H9 (cell line): ENCODE measurements at regions not wholly inside any gene's neighbourhood (a gene's known extent, or its start where the extent isn't known, plus 50 kb on each side); places are given as distances from the start of the nearest gene placed in this dataset.

Experiments
- DNase-seq: peaks from one replicate; pipeline ENCODE4 v3.0.0-alpha.2; 2017
- H2AFZ ChIP-seq: one replicate; pipeline ENCODE4 v1.6.1; 2013; ENCODE audit warnings: mild to moderate bottlenecking, low read length, control low read depth, moderate library complexity
- H2AK5ac ChIP-seq: 2 replicates; pipeline ENCODE4 v1.6.1; 2013; ENCODE audit warnings: low read length, control low read depth, mixed read lengths; ENCODE audit not compliant: insufficient read length
- H2BK120ac ChIP-seq: one replicate; pipeline ENCODE4 v1.6.1; 2013; ENCODE audit warnings: low read depth, mild to moderate bottlenecking, low read length, control low read depth, inconsistent platforms; ENCODE audit not compliant: poor library complexity, severe bottlenecking
- H2BK12ac ChIP-seq: 2 replicates; pipeline ENCODE4 v1.6.1; 2013; ENCODE audit warnings: low read length, control low read depth, mixed read lengths, low read depth; ENCODE audit not compliant: insufficient read length
- H2BK15ac ChIP-seq: 2 replicates; pipeline ENCODE4 v1.6.1; 2013; ENCODE audit warnings: low read depth, low read length, control low read depth
- H2BK20ac ChIP-seq: one replicate; pipeline ENCODE4 v1.6.1; 2013; ENCODE audit warnings: low read depth, mild to moderate bottlenecking, low read length, control low read depth, inconsistent platforms; ENCODE audit not compliant: poor library complexity, severe bottlenecking
- H2BK5ac ChIP-seq: 2 replicates; pipeline ENCODE4 v1.6.1; 2013; ENCODE audit warnings: low read length, control low read depth, mixed read lengths; ENCODE audit not compliant: insufficient read length
- H3K14ac ChIP-seq: 2 replicates; pipeline ENCODE4 v1.6.1; 2013; ENCODE audit warnings: low read length, control low read depth; ENCODE audit not compliant: insufficient read depth
- H3K18ac ChIP-seq: 2 replicates; pipeline ENCODE4 v1.6.1; 2013; ENCODE audit warnings: low read depth, mild to moderate bottlenecking, mixed read lengths, low read length, control low read depth; ENCODE audit not compliant: insufficient read length
- H3K23ac ChIP-seq: 2 replicates; pipeline ENCODE4 v1.6.1; 2013; ENCODE audit warnings: low read length, control low read depth, mixed read lengths, low read depth; ENCODE audit not compliant: insufficient read length
- H3K23me2 ChIP-seq: 2 replicates; pipeline ENCODE4 v1.6.1; 2013; ENCODE audit warnings: low read depth, mild to moderate bottlenecking, mixed read lengths, low read length, control low read depth; ENCODE audit not compliant: insufficient read length, poor library complexity, severe bottlenecking
- H3K27ac ChIP-seq: 2 replicates; pipeline ENCODE4 v1.5.1; 2013; ENCODE audit warnings: low read length, control low read depth, mixed read lengths, low read depth; ENCODE audit not compliant: insufficient read length
- H3K27me3 ChIP-seq: 2 replicates; pipeline ENCODE4 v1.6.1; 2013; ENCODE audit warnings: low read length, control low read depth, inconsistent platforms; ENCODE audit not compliant: insufficient read depth
- H3K4ac ChIP-seq: 2 replicates; pipeline ENCODE4 v1.6.1; 2013; ENCODE audit warnings: low read depth, mild to moderate bottlenecking, control low read depth, inconsistent platforms, low read length, moderate library complexity
- H3K4me1 ChIP-seq: 2 replicates; pipeline ENCODE4 v1.6.1; 2013; ENCODE audit warnings: low read length, control low read depth, inconsistent platforms; ENCODE audit not compliant: insufficient read depth
- H3K4me2 ChIP-seq: 2 replicates; pipeline ENCODE4 v1.6.1; 2013; ENCODE audit warnings: low read length, control low read depth, mixed read lengths; ENCODE audit not compliant: insufficient read length, insufficient read depth
- H3K56ac ChIP-seq: 2 replicates; pipeline ENCODE4 v1.6.1; 2013; ENCODE audit warnings: low read depth, mild to moderate bottlenecking, mixed read lengths, low read length, control low read depth; ENCODE audit not compliant: insufficient read length
- H3K79me1 ChIP-seq: 2 replicates; pipeline ENCODE4 v1.6.1; 2013; ENCODE audit warnings: low read depth, mild to moderate bottlenecking, moderate library complexity, low read length, control low read depth, inconsistent platforms; ENCODE audit not compliant: insufficient read depth, poor library complexity, severe bottlenecking
- H3K79me2 ChIP-seq: 2 replicates; pipeline ENCODE4 v1.6.1; 2013; ENCODE audit warnings: low read length, control low read depth, inconsistent platforms; ENCODE audit not compliant: insufficient read depth
- H3K9ac ChIP-seq: 2 replicates; pipeline ENCODE4 v1.6.1; 2013; ENCODE audit warnings: low read length, control low read depth, mixed read lengths; ENCODE audit not compliant: insufficient read length; ENCODE audit errors: extremely low read depth
- H3K9me3 ChIP-seq: one replicate; pipeline ENCODE4 v1.6.1; 2013; ENCODE audit warnings: low read depth, low read length, inconsistent platforms; ENCODE audit not compliant: control insufficient read depth
- H3T11ph ChIP-seq: one replicate; pipeline ENCODE4 v1.6.1; 2013; ENCODE audit warnings: mild to moderate bottlenecking, low read length, control low read depth, inconsistent platforms
- H4K20me1 ChIP-seq: one replicate; pipeline ENCODE4 v1.6.1; 2013; ENCODE audit not compliant: control insufficient read depth, insufficient read length, insufficient read depth
- H4K5ac ChIP-seq: 2 replicates; pipeline ENCODE4 v1.6.1; 2013; ENCODE audit warnings: low read depth, mild to moderate bottlenecking, mixed read lengths, low read length, control low read depth; ENCODE audit not compliant: insufficient read length
- H4K8ac ChIP-seq: replicated peaks from 2 replicates; pipeline ENCODE4 v1.6.1; 2013; ENCODE audit warnings: low read length, control low read depth, mixed read lengths, low read depth; ENCODE audit not compliant: insufficient read length
- H4K91ac ChIP-seq: 2 replicates; pipeline ENCODE4 v1.6.1; 2013; ENCODE audit warnings: low read depth, mild to moderate bottlenecking, moderate library complexity, mixed read lengths, low read length, control low read depth; ENCODE audit not compliant: insufficient read length
- H3K27ac Mint-ChIP-seq, 3 experiments: 2 replicates in 2 of 3; 3 replicates in 1 of 3; pipeline ENCODE4 v1.8.0; 2020 to 2021; ENCODE audit warnings: mixed read lengths in 3 of 3, mild to moderate bottlenecking in 1 of 3, moderate library complexity in 1 of 3
- H3K27me3 Mint-ChIP-seq: 2 replicates; pipeline ENCODE4 v1.8.0; 2021; ENCODE audit warnings: low read depth, mild to moderate bottlenecking, moderate library complexity, mixed read lengths
- H3K36me3 Mint-ChIP-seq, 3 experiments: 2 replicates in 2 of 3; 3 replicates in 1 of 3; pipeline ENCODE4 v1.8.0; 2020 to 2021; ENCODE audit warnings: low read depth in 3 of 3, mixed read lengths in 3 of 3; ENCODE audit not compliant: insufficient read depth in 1 of 3
- H3K4me1 Mint-ChIP-seq, 2 experiments: 2 replicates each; pipeline ENCODE4 v1.8.0; 2020; ENCODE audit warnings: mixed read lengths in 2 of 2
- H3K4me3 Mint-ChIP-seq, 2 experiments: 2 replicates in 1 of 2; 3 replicates in 1 of 2; pipeline ENCODE4 v1.8.0; 2020 to 2021; ENCODE audit warnings: mild to moderate bottlenecking in 2 of 2, mixed read lengths in 2 of 2, moderate library complexity in 1 of 2
- H3K9me3 Mint-ChIP-seq, 2 experiments: 2 replicates in 1 of 2; 3 replicates in 1 of 2; pipeline ENCODE4 v1.8.0; 2020; ENCODE audit warnings: mild to moderate bottlenecking in 2 of 2, mixed read lengths in 2 of 2, moderate library complexity in 1 of 2
- WGBS: extraction: QIAGEN DNeasy Blood & Tissue Kit; methylation state at CpG from one replicate; pipeline ENCODE4 v1.1.7; 2013; ENCODE audit warnings: missing lambda C conversion rate, low lambda C conversion rate, mixed read lengths; ENCODE audit not compliant: insufficient read length; ENCODE audit errors: extremely low coverage; 5-methylcytosine and 5-hydroxymethylcytosine counted together
- TF ChIP-seq, protein P1 (sequence below): fragments of 200-600 bp; sonication (generic); conservative IDR thresholded peaks from 3 replicates; pipeline ENCODE4 v1.8.0; 2021; ENCODE audit warnings: antibody characterized with exemption, mild to moderate bottlenecking

DNA sequence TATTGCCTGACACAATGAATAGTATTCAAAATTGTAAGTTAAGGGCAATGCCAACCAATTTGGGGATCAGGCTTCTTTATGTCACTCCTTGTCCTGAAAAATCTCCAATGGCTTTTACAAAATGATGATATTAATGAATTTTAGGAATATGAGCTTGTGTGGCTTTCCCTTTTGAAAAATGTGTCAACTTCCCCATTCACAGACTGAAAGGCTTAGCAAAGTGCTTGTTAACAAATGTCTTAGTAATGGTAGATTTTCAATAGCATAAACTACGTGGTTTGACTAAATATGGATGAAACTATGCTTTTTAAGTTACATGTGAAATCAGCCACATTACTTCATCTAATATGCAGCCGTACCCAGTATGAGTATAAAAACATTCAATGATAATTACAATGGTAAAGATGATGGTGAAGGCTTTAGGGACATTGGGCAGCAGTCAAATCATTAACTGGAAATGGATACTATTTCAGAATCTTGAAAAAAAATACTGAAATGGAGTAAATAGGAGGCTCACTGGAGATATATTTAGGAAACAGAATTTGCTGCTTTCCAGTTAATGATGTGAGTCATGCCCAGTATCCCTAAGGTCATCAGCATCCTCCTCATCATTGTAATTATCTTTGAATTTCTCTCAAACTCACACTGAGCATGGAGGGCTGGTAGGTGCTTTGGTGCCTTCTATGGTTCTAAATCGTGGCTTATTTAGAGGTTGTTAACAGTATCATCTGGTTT is 113.3 kb upstream of the ZNF608 start:
- no CpG with 5 or more reads among the region's 3 CpGs for WGBS

More for the DNA sequence above, 113.3 kb upstream of the ZNF608 start:
- Histone ChIP-seq H3K79me1 (no peaks in the 10 kb centered on the region), H3K14ac (no peak overlapping the region), H2BK20ac (no peak overlapping the region), H3K27me3 (no peaks in the 10 kb centered on the region), H3K9me3 (no peaks in the 10 kb centered on the region), H2BK5ac (no peak overlapping the region), H4K5ac (no peak overlapping the region), H3K56ac (no peak overlapping the region), H2BK120ac (no peak overlapping the region), H2AFZ (no peak overlapping the region), H3T11ph (no peak overlapping the region), H3K4me2 (no peak overlapping the region), H2AK5ac (no peak overlapping the region), H3K4ac (no peak overlapping the region), H3K18ac (no peak overlapping the region), H3K9ac (no peak overlapping the region), H4K8ac (no peak overlapping the region), H2BK12ac (no peak overlapping the region), H4K91ac (no peak overlapping the region), H4K20me1 (no peaks in the 10 kb centered on the region), H3K4me1 (no peaks in the 10 kb centered on the region), H3K23ac (no peak overlapping the region), H3K79me2 (no peaks in the 10 kb centered on the region), H2BK15ac (no peak overlapping the region), H3K27ac (no peak overlapping the region), H3K23me2 (no peaks in the 10 kb centered on the region)
- Mint-ChIP-seq H3K9me3 (no peaks in the 10 kb centered on the region; a peak in 1 of 5 replicates), H3K27me3 (no peaks in the 10 kb centered on the region; the same call in 1 of the 2 replicates), H3K36me3 (peaks cover 0 to 4% (median 0%) of the 10 kb centered on the region in 3 experiments; a peak in 1 of 7 replicates), H3K4me1 (no peaks in the 10 kb centered on the region), H3K27ac (no peak overlapping the region), H3K4me3 (no peak overlapping the region)
- TF ChIP-seq, protein P1, sequence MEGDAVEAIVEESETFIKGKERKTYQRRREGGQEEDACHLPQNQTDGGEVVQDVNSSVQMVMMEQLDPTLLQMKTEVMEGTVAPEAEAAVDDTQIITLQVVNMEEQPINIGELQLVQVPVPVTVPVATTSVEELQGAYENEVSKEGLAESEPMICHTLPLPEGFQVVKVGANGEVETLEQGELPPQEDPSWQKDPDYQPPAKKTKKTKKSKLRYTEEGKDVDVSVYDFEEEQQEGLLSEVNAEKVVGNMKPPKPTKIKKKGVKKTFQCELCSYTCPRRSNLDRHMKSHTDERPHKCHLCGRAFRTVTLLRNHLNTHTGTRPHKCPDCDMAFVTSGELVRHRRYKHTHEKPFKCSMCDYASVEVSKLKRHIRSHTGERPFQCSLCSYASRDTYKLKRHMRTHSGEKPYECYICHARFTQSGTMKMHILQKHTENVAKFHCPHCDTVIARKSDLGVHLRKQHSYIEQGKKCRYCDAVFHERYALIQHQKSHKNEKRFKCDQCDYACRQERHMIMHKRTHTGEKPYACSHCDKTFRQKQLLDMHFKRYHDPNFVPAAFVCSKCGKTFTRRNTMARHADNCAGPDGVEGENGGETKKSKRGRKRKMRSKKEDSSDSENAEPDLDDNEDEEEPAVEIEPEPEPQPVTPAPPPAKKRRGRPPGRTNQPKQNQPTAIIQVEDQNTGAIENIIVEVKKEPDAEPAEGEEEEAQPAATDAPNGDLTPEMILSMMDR: no peak
- no peak for DNase-seq
